ENCODE measurements at regions not wholly inside any gene's neighbourhood (a gene's known extent, or its start where the extent isn't known, plus 50 kb on each side); places are given as distances from the start of the nearest gene placed in this dataset.
"Not testable (repeated sequence)": the region's sequence is repeated elsewhere in the genome, so short reads cannot be mapped to it uniquely, and the experiment has no call there.

GRCh38 chr18:34509879-34510586 lies 200.1 kb upstream of the DTNA start:
- POLR2A ChIA-PET = interaction anchor here (0.7 kb wide), 1 partner anchor 1162 kb away, joined by 3 read pairs; no protein-coding TSS in a partner anchor
- CTCF ChIA-PET = interaction anchor here (1.0 to 1.6 kb wide), 2 partner anchors 10 to 34 kb away, joined by 3 to 5 read pairs; no protein-coding TSS in a partner anchor
- TF ChIP-seq CTCF (IDR thresholded peaks at IDR 0.05; ENCODE audit: control extremely low read depth, extremely low read depth, low read depth, missing control alignments) = no peak
- DNase-seq (ENCODE audit: extremely low spot score) = no peak

GRCh38 chr18:34510926-34511325 lies 199.2 kb upstream of the DTNA start:
- ChIA-PET POLR2A (no interaction called here), CTCF (interaction anchor here (1.3 to 1.6 kb wide), 2 partner anchors 33 to 56 kb away, joined by 3 to 5 read pairs; no protein-coding TSS in a partner anchor)
- TF ChIP-seq CTCF (IDR thresholded peaks at IDR 0.05; ENCODE audit: control extremely low read depth, extremely low read depth, low read depth, missing control alignments) = no peak
- DNase-seq (ENCODE audit: extremely low spot score) = no peak

GRCh38 chr18:34511435-34511834 lies 198.7 kb upstream of the DTNA start:
- no peak for TF ChIP-seq CTCF (IDR thresholded peaks at IDR 0.05; ENCODE audit: control extremely low read depth, extremely low read depth, low read depth, missing control alignments)
- no peak for DNase-seq (ENCODE audit: extremely low spot score)
- POLR2A ChIA-PET = no interaction called here
- CTCF ChIA-PET = interaction anchor here (1.3 kb wide), 1 partner anchor 56 kb away, joined by 3 read pairs; no protein-coding TSS in a partner anchor

GRCh38 chr18:34511879-34512278 lies 198.2 kb upstream of the DTNA start:
- POLR2A ChIA-PET = no interaction called here
- no peak for TF ChIP-seq CTCF (IDR thresholded peaks at IDR 0.05; ENCODE audit: control extremely low read depth, extremely low read depth, low read depth, missing control alignments)
- DNase-seq (ENCODE audit: extremely low spot score) = no peak
- CTCF ChIA-PET = interaction anchor here (1.3 kb wide), 1 partner anchor 56 kb away, joined by 3 read pairs; no protein-coding TSS in a partner anchor

- TF ChIP-seq CTCF (IDR thresholded peaks at IDR 0.05; ENCODE audit: control extremely low read depth, extremely low read depth, low read depth, missing control alignments) = no peak
- POLR2A ChIA-PET = no interaction called here
- CTCF ChIA-PET = interaction anchor here (1.1 kb wide), 1 partner anchor 12 kb away, joined by 3 read pairs; no protein-coding TSS in a partner anchor
- no peak for DNase-seq (ENCODE audit: extremely low spot score)
Observed at GRCh38 chr18:34514238-34514637, 195.9 kb upstream of the DTNA start.

GRCh38 chr18:34514957-34515356 lies 195.1 kb upstream of the DTNA start:
- POLR2A ChIA-PET = no interaction called here
- CTCF ChIA-PET = interaction anchor here (1.1 to 1.2 kb wide), 3 partner anchors 9 to 61 kb away, joined by 3 read pairs; no protein-coding TSS in a partner anchor
- TF ChIP-seq CTCF (IDR thresholded peaks at IDR 0.05; ENCODE audit: control extremely low read depth, extremely low read depth, low read depth, missing control alignments) = no peak
- DNase-seq (ENCODE audit: extremely low spot score) = no peak

- CTCF ChIA-PET = interaction anchor here (1.2 kb wide), 1 partner anchor 59 kb away, joined by 3 read pairs; no protein-coding TSS in a partner anchor
- DNase-seq (ENCODE audit: extremely low spot score); POLR2A ChIA-PET: not testable (repeated sequence)
Observed at GRCh38 chr18:34516355-34516754, 193.7 kb upstream of the DTNA start.

- CTCF ChIA-PET; POLR2A ChIA-PET; DNase-seq (ENCODE audit: extremely low spot score): not testable (repeated sequence)
Observed at GRCh38 chr18:34516996-34517395, 193.1 kb upstream of the DTNA start.

Data from GM10248 (cell line).